AG04450 (cell line): ENCODE measurements at regions not wholly inside any gene's neighbourhood (a gene's known extent, or its start where the extent isn't known, plus 50 kb on each side); places are given as distances from the start of the nearest gene placed in this dataset.
A peak's percentile ranks its signal among the peaks of the same experiment; 100 is the strongest.
"Not testable (repeated sequence)": the region's sequence is repeated elsewhere in the genome, so short reads cannot be mapped to it uniquely, and the experiment has no call there.

Experiments
- CTCF ChIA-PET: fragments of 300-600, 350-600 bp; formaldehyde crosslinking; extraction: SDS; loops from one replicate; lab custom pipeline; 2022; ENCODE audit warnings: antibody characterized with exemption, inconsistent platforms; lab: Charles Lee
- POLR2A ChIA-PET: fragments of 350-600 bp; formaldehyde crosslinking; extraction: SDS; loops from one replicate; lab custom pipeline; 2021; ENCODE audit warnings: antibody characterized with exemption, inconsistent platforms; lab: Yijun Ruan, JAX
- DNase-seq: peaks from one replicate; pipeline ENCODE4 v3.0.0-alpha.2; 2011; ENCODE audit warnings: low read depth, low spot score
- H3K27ac ChIP-seq: one replicate; pipeline ENCODE4 v1.5.1; 2012; ENCODE audit warnings: low read depth, low read length, control low read depth
- H3K27me3 ChIP-seq: one replicate; pipeline ENCODE4 v1.6.0; 2012; ENCODE audit warnings: low read length; ENCODE audit not compliant: control insufficient read depth, insufficient read depth
- H3K4me3 ChIP-seq: 2 replicates; pipeline ENCODE4 v1.5.1; 2011; ENCODE audit warnings: mild to moderate bottlenecking, low read depth, low read length, control low read depth
- H3K9me3 ChIP-seq: 2 replicates; pipeline ENCODE4 v1.5.1; 2012; ENCODE audit warnings: low read length; ENCODE audit not compliant: control insufficient read depth, insufficient read depth
- CTCF ChIP-seq: IDR thresholded peaks from 2 replicates; pipeline ENCODE4 v1.5.1; 2011; ENCODE audit warnings: low read depth, low read length, control low read depth, inconsistent platforms

GRCh38 chr3:74390121-74390877 lies 224.2 kb downstream of the CNTN3 start:
- Histone ChIP-seq H3K9me3 (no peaks in the 10 kb centered on the region), H3K27ac (no peak overlapping the region), H3K4me3 (no peak overlapping the region), H3K27me3 (no peaks in the 10 kb centered on the region)
- CTCF ChIA-PET, result interaction anchor here (0.6 kb wide), 1 partner anchor 163 kb away, joined by 3 read pairs; no protein-coding TSS in a partner anchor
- DNase-seq, result no peak
- POLR2A ChIA-PET, result no interaction called here
- no peak for TF ChIP-seq CTCF

- CTCF ChIA-PET, result no interaction called here
These were observed 227.2 kb downstream of the CNTN3 start for GRCh38 chr3:74387111-74387735.

GRCh38 chr3:74384159-74384558 lies 230.3 kb downstream of the CNTN3 start:
- no peak for DNase-seq
- H3K27me3 ChIP-seq, result no peaks in the 10 kb centered on the region
- no peak for TF ChIP-seq CTCF
- no peaks in the 10 kb centered on the region for H3K9me3 ChIP-seq
- H3K4me3 ChIP-seq, result no peak overlapping the region
- CTCF ChIA-PET, result no interaction called here
- no peak overlapping the region for H3K27ac ChIP-seq
- POLR2A ChIA-PET, result no interaction called here

More at GRCh38 chr3:74387111-74387735, 227.2 kb downstream of the CNTN3 start:
- DNase-seq, result no peak
- no peaks in the 10 kb centered on the region for H3K9me3 ChIP-seq
- no peak overlapping the region for H3K4me3 ChIP-seq
- no peaks in the 10 kb centered on the region for H3K27me3 ChIP-seq
- H3K27ac ChIP-seq, result no peak overlapping the region
- POLR2A ChIA-PET, result no interaction called here
- no peak for TF ChIP-seq CTCF

- ChIA-PET CTCF (interaction anchor here (0.9 to 1.3 kb wide), 2 partner anchors 75 to 814 kb away, joined by 3 to 4 read pairs; no protein-coding TSS in a partner anchor), POLR2A (no interaction called here)
- no peak overlapping the region for H3K4me3 ChIP-seq
- H3K9me3 ChIP-seq, result no peaks in the 10 kb centered on the region
- no peak overlapping the region for H3K27ac ChIP-seq
- H3K27me3 ChIP-seq, result no peaks in the 10 kb centered on the region
- no peak for DNase-seq
- no peak for TF ChIP-seq CTCF
These were observed 236.8 kb downstream of the CNTN3 start for GRCh38 chr3:74377669-74378068.

- H3K4me3 ChIP-seq, H3K27me3 ChIP-seq, POLR2A ChIA-PET, H3K9me3 ChIP-seq, H3K27ac ChIP-seq, DNase-seq: not testable (repeated sequence)
- TF ChIP-seq CTCF, result peak; percentile 58
- CTCF ChIA-PET, result interaction anchor here (0.6 to 1.5 kb wide), 6 partner anchors 23 to 625 kb away, joined by 3 to 4 read pairs (median 3); no protein-coding TSS in a partner anchor
These were observed 238.1 kb downstream of the CNTN3 start for GRCh38 chr3:74376323-74376722.
